NCI-H526 treated with DMSO at 0.1 percent for 48 hours (cell line): ENCODE measurements at regions not wholly inside any gene's neighbourhood (a gene's known extent, or its start where the extent isn't known, plus 50 kb on each side); places are given as distances from the start of the nearest gene placed in this dataset.

Experiments used
- DNase-seq: peaks from one replicate; lab custom pipeline; 2025; lab: John Stamatoyannopoulos, UW

DNA sequence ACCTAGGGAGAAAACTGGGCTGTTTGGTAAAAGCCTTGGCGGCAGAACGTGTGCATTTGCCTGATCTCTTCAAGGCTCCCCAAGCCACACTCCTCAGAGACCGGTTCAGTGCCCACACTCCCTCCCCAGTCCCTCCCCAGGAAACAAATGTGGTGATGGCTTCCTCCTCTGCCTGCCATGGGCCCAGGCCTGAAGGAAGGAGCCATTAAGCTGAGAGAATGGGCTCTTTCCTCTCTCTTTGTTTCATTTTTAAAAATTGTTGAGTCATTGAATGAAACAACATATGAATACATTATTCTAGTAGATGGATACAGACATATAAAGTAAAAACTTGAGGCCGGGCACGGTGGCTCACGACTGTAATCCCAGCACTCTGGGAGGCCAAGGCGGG, 50.6 kb upstream of the YWHAQ start:
- DNase-seq: no peak

DNA sequence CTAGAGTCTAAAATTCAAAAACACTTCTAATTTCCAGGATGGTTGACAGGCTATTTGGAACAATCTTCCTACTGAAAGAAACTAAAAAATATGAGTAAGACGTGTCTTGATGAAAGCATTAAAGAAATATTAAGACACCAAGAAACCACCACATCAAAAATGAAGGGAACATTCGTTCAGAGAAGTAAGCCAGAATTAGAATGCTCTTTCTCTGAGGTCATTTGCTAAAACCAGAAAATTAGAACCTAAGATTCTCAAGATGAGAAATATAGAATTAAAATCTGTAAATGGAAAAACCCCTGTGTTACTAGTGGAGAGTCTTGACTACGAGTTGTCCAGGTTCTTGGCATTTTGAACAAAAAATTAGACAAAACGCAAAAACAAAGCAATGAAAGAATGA, 54.8 kb upstream of the YWHAQ start:
- DNase-seq: no peak

DNA sequence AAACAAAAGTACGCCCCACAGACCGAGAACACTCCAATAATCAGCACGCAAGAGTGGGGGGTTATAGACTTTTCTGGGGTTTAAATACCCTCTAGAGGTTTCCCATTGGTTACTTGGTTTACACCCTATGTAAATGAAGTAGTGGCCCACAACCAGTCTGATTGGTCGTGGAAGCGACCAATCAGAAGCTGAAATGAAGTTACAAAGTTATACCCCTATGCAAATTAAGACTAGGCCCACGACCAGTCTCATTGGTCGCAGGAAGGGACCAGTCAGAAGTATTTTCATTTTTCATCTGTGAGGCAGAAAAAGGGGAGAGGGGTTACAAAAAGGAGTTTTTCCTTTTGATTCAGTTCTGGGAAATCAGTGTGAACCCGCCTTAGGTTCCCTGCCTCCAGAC, 55.3 kb upstream of the YWHAQ start:
- no peak for DNase-seq

DNA sequence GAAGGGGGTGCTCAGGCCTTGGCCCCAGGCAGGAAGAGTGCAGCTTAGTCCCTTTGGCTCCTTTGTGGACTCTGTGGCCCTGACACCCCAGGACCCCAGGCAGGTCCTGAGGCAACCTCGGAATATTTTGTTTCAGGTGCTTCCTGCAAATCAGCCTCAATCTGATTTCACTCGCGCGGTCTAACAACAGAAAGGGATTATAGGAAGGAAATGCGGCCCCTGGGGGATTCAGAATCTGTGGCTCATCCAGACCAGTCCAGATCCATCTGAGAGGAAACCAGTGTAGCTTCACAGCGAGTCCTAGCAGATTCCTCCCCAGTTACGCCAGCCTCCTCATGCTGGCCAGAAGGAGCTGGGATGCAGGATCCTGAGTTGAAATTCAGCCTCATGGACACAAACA, 59.5 kb upstream of the YWHAQ start:
- no peak for DNase-seq

DNA sequence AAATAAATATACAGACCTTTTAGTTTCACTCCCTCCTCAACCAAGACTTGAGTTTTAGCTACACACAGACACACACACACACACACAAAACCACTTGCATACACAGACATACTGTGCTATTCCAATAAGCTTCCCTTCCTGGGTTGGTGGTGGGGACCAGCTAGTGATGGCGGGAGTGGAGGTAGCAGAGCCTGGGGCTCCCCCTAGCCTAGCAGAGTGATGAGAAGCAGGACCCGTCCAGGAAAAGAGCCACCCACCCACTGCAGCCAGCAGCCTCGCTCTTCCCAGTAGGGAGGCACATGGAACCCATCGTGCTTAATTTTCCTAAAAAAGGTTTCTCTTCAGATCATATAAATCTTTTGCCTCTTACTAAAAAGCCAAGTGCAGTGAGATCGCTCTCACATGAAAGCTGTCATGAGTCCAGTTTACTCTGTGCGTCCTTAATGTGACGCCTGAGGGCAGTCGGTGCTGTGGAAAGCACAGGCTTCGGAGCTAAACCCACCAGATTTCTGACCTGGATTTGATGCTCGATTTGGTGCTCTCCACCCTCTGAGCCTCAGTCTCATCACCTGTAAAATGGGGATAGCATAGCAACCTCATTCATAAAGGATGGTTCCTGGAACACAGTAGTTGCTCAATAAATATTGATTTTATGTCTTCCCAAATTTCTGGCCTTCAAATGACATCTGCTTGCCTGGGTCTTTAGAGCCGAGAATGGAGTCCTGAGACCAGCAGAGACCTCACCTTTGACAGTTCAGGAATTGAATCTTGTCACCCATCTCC, 60.1 kb upstream of the YWHAQ start:
- DNase-seq: no peak

DNA sequence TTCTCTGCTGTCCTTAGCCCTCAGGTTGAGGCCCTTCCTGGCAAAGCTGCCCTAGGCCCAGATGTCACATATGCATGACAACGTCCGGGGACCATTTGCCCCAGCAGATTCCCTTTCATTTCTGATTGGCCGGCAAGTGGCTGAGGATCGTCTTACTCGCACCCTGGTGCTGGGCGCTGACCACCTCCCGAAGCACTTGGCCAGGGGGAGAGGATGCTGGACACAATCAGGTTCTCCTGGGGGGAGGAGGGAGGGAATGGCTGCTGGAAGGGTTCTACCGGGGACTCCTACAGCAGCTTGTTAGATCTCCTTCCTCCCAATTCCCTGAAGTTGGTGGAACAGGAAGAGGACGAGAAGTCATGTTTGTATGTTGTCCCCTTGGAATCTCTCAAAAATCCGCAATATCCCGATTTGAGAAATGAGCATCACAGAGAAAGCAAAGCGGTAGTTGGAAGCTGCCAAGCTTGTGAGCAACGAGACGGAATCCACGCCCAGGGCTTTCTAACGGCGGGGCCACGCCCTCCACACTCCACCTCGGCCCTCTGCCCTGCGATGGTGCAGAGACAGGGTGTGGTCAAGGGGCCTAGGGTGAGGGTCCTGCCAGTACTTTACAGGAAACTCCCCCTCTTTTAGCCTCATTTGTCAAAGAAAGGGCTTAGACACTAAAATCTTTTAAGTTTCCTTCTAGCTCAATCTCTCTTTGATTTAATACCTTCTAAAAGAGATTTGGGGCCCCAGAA, 61.8 kb upstream of the YWHAQ start:
- DNase-seq: no peak

DNA sequence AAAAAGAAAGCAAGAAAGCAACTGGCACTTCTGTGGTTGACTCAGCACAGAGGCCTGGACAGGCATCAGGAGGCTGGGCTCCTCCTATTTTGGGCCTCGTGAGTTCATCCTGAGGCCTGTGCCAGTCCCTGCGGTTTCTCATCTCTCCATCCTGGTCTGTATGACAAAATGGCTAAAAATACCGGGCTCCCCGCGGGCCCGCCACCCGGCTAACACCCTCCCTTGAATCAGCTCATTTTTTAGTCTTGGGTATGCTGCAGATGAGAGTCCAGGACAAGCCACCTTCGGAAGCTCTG, 62.3 kb upstream of the YWHAQ start:
- no peak for DNase-seq

DNA sequence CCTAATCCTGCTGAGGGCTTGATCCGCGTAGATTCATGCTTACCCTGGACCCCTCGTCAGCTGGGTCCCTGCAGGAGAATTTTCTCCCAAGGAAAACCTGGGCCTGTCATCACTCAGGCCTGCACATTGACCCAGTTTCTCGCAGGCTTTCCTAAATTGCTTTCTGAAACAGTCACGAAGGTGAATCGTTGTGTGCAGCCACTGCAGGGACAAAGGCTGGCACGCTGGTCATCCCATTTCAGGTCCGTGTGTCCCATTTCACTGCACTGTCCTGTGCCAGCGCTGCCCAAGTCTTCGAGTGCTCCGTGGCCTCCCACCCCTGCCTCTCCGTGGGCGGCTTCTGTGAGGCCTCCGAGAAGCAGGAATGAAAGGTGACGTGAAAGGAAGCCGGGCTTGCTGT, 62.8 kb upstream of the YWHAQ start:
- DNase-seq: no peak

DNA sequence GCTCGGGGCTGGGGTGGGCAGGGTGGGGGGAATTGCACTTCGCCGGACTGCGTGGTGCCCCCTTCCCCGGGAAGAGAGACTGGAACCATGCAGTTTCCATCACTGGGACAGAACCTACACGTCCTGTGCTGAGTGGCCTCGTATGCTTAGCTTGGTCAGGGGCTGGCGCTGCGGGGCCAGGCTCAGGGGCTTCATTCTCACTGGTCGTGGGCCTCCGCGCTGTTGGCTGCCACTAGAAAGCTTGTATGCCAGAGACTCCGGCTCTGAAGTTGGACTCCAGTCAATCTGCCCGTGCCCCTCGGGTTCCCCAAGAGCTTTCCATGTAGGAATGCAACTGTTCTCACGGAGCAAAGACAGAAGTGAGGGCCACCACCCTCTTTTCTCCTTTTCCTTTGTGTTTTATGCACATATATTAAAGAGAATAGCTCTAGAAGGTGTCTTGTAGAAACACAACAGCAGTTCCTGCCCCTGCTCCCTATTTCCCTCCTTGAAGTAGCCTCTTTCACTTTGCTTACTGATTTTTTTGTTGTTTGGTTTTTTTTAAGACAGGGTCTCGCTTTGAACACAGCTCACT, 64.0 kb upstream of the YWHAQ start:
- no peak for DNase-seq

DNA sequence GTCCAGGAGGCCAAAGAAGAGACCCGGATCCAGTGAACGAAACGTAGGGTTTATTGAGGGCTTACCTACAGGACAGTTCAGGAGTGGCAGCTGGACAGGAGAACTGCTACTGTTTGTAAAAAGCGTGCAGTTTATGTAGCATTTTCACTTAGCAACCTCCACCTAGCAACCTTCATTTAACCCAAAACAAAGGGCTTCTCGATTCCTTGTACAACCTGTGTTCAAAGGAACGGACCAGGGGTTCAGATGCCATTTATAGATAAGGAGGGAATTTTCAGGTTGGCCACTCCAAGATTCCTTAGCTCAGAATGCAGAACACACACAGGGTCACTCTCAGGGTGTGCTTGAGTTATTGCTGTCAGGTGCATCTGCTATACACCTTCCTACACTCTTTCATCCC, 65.1 kb upstream of the YWHAQ start:
- no peak for DNase-seq

DNA sequence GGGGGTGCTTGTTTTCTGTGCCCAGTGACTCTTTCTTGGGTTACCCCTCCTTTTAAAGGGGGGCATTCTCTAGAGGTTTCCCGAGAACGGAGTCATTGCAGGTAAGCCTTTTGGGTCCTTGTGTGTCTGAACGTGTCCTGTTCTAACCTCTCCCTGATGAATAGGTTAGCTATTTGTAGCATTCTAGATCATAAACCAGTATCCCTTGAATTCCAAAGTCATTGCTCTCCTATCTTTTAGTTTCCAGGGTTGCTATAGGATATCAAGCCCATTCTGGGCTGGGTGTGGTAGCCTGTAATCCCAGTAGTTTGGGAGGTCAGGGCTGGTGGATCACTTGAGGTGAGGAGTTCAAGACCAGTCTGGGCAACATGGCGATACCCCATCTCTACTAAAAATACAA, 65.9 kb upstream of the YWHAQ start:
- DNase-seq: no peak

DNA sequence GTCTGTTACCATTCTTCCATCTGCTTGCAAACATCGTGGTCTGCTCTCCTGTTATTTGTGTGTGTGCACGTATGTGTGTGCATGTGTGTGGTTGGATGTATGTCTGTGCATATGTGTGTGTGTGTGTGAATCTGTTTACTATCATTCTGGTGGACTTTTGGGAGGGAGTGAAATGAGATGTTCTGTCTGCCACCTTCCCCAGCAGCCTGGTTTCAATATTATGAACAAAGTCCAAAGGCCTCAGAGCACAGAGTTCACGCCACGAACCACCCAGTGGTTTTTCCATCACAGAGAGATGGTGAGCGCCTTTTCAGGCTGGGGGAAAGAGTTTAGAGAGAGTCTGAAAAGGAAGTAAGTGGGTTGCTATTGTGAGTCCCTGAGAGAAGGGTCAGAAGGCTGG, 67.1 kb upstream of the YWHAQ start:
- no peak for DNase-seq

DNA sequence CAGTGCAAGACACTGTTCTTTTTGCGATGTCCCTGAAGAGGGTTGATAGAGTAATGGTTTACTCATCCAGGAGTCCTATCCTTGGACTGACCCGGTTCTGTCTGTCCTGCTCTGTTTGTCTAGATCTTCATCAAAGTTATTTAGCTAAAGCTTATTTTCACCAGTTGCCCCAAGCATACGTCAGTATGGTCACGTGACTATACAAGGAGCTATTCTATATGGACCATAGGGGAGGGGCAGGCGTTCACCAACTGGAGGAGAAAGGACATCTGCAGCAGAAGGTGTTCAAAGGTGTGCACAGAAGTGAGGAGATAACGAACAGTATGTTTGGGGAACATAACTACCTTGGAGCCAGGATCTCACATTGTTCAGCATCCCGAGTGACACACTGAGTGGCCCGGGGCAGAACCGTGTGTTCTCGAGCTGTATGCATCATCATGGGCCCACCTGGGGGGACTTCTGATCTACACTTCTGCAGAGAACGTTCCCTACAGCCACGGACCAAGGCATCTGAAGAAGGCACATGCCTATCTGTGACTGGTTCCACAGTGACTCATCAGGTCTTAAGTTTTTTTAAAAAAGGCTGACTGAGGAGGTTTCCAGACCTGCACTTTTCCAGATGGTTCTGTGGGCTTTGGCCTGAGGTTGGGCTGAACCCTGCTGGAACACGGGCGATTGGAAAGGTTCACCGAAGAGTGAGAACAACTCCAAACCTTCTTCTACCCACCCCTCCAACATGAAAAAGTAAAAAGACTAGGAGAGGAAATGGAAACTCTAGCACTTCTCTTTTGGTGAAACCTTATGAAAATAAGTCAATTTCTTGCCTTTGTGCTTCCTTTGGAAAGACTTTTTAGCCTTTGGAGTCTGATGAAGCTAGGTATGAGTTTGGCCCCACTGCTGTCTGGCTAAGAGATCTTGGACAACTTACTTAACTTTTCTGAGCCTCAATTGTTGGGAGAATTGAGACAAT, 68.6 kb upstream of the YWHAQ start:
- DNase-seq: no peak

DNA sequence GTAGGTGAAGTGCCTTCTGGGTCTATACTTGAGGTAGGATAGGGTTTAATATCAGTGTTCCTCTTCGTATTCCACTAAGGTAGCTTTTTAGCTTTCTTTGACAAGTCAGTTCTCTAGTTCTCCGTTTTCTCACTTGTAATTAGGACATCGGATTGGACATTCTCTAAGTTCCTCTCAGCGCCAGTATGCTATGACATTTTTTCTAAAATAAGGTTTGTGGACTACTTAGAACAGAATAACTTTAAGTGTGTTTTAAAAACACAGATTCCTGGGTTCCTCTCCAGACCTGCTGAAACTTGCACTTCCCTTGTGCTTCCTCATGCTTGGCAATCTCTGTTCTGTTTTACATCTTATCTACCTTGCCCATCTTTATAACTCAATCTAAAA, 69.3 kb upstream of the YWHAQ start:
- DNase-seq: no peak

DNA sequence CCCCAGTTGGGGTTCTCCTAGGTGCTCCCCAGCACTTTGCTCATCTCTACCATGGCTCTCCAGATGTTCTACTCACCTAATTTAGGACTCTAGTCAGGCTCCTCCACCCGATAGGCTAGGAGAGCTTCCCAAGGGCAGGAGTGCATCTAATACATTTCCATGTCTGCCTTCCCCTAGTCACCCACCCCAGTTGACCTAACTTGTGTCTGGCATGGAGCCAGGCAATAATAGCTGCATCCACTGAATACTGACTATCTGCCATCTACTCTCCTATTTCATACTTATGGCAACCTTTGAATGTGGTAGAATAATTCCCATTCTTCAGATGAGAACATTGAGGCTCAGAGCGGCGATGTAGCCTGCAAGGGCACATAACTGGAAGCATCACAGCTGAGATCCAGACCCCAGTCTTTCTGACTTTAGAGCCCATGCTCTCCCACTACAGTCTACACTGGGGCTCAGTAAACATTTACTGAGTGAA, 71.8 kb upstream of the YWHAQ start:
- no peak for DNase-seq

DNA sequence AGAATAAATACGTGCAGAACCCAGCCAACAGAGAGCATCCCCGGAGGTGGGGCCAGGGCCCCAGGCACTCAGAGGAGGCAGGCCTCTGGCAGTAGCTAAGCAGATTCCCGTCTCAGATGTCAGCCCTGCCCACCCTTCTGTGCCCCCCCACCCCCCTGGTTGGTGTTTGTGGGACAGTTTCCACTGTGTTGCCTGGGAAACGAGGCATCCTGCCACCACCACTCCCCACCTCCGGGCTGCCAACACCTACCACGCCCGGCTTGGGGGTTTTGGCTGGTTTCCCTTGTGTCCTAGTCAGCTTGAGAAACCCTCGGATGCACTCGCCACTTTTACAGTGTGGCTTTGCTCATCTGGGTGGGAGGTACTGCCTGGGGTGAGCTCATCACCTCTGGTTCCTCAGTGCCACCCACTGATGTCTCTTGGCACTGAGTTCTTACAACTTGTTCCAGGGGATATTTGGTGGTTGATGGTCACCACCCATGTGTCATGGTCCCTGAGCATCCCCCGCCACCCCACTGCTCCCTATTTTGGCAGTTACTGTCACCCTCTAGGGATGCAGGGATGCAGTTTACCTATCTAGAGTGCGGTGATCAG, 72.4 kb upstream of the YWHAQ start:
- no peak for DNase-seq

DNA sequence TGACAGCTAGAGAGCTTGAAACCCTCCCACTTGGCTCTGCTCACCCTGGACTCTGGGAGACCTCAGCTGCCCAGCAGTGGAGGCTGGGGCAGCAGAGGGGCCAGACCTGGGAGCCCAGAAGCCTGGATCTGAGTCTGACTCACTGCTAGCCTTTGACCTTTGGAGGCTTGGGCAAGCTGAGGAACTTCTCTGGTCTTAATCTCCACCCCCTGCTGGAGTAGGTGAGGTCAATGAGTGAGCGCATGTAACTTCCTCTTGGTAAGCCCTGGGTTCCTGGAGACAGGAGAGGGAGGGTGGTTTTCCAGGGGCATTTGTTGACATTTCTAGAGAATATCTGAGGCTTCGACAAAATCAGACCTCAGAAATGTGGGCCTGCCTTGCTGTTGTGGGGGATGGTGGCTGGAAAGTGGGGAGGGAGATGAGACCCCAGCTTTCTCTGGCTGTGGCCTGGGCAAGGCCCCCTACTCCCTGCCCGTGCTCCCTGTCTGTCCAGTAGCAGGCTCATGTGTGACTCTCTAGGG, 73.0 kb upstream of the YWHAQ start:
- DNase-seq: no peak

DNA sequence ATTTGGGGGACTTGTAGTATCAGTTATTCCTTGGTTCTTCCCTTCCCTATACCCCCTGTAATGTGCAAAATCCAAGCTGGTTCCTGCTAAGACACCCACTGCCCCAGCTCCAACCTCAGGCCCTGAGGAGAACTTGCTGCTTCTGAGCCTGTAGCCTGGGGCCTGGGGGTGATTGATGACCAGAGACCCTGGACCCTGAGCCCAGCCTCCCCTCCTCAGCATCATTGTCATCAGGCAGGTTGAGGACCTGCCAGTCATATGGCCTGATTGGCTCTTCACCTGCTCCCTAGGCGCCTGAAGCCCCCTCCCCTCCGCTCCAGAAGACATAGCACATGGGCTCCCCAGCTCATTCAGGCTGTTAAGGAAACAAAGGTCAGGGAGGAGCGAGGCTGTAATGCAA, 73.8 kb upstream of the YWHAQ start:
- DNase-seq: no peak

DNA sequence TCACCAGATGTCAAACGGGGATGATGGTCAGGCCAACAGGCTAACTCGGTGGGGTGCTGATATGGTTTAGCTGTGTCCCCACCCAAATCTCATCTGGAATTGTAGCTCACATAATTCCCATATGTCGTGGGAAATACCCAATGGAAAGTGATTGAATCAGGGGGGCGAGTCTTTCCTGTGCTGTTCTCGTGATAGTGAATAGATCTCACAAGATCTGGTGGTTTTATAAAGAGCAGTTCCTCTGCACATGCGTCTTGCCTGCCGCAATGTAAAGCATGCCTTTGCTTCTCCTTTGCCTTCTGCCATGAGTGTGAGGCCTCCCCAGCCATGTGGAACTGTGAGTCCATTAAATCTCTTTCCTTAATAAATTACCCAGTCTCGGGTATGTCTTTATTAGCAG, 74.4 kb upstream of the YWHAQ start:
- no peak for DNase-seq

DNA sequence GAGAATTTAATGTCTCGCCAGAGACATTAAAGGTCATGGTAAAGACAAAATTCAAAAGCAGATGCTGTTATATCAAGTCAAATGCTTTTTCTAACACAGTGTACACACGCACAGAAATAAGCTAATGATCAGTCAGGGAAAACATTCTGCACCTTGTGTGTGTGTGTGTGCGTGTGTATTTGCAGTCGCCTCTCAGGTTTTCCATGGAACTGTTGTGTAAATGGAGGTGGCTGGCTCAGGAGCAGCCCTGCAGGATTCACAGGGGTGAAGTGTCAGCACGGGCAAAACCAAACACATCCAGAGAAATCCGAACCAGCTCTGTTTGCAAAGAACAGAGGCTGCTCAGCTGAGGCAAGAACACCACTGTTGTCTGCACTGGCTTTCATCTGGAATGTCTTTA, 76.2 kb upstream of the YWHAQ start:
- no peak for DNase-seq

DNA sequence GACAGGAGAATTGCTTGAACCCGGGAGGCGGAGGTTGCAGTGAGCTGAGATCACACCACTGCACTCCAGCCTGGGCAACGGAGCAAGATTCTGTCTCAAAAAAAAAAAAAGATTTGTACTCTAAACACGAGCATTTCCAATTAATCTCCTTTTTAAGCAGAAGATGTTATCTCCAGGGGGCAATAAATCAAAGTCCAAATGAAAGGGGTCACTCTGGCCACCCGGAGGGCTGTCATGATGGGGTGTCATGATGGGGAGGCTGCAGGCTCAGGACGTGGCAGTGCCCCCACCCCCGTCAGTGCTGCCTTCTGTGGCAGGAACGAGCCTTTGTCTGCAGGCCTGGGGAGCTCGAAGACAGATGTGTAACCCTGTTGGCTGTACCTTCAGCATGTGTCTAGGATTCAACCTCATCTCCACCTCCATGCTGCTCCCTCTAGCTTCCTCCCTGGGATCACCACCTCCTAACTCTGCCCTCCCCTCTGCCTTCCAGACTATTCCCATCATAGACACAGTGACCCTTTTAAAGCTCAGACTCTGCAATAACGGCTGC, 76.9 kb upstream of the YWHAQ start:
- no peak for DNase-seq
